ENCODE measurements at regions not wholly inside any gene's neighbourhood (a gene's known extent, or its start where the extent isn't known, plus 50 kb on each side); places are given as distances from the start of the nearest gene placed in this dataset.

- BruUV-seq (replicated peaks): no TSS peak
- Histone ChIP-seq H2BK15ac (ENCODE audit: low read depth, low read length) (no peak overlapping the region), H3K14ac (replicated peaks; ENCODE audit: low read depth, low read length) (no peak overlapping the region), H3K4me3 (ENCODE audit: insufficient read depth, low read depth, low read length) (no peak overlapping the region), H3K56ac (ENCODE audit: extremely low read depth, insufficient read depth, low read length) (no peak overlapping the region), H3K4me2 (ENCODE audit: low read depth, low read length) (no peak overlapping the region), H2AFZ (replicated peaks; ENCODE audit: low read length, poor library complexity) (no peak overlapping the region), H2BK120ac (ENCODE audit: low read depth, low read length) (no peak overlapping the region), H2BK20ac (ENCODE audit: low read depth, low read length) (no peak overlapping the region), H3K23ac (ENCODE audit: low read depth, low read length) (no peak overlapping the region), H3K36me3 (ENCODE audit: control insufficient read depth, insufficient read depth, low read length) (no peaks in the 10 kb centered on the region), H3K27me3 (ENCODE audit: control insufficient read depth, insufficient read depth, low read length) (no peaks in the 10 kb centered on the region), H4K5ac (ENCODE audit: low read depth, low read length) (no peak overlapping the region), H3K4me1 (ENCODE audit: control insufficient read depth, insufficient read depth, low read length) (no peaks in the 10 kb centered on the region), H3K18ac (ENCODE audit: low read depth, low read length) (no peak overlapping the region), H3K9me1 (ENCODE audit: insufficient read depth, low read length) (no peaks in the 10 kb centered on the region), H3K9me3 (ENCODE audit: control insufficient read depth, insufficient read depth, low read length) (peaks cover 22% of the 10 kb centered on the region), H4K20me1 (ENCODE audit: insufficient read depth, low read length) (no peaks in the 10 kb centered on the region), H3K4ac (ENCODE audit: low read depth, low read length) (no peak overlapping the region), H3K79me1 (ENCODE audit: low read depth in 1 of 2, low read length in 2 of 2) (no peaks in the 10 kb centered on the region), H3K9ac (ENCODE audit: low read depth, low read length) (no peak overlapping the region), H4K8ac (ENCODE audit: low read depth in 2 of 2, low read length in 2 of 2) (no peak overlapping the region), H2AK9ac (replicated peaks; ENCODE audit: low read depth, low read length, poor library complexity) (no peak overlapping the region), H2BK5ac (ENCODE audit: low read depth, low read length, poor library complexity, severe bottlenecking) (no peak overlapping the region), H2AK5ac (ENCODE audit: low read depth, low read length) (no peak overlapping the region), H4K91ac (ENCODE audit: insufficient read depth, low read depth, low read length) (no peak overlapping the region), H3K27ac (ENCODE audit: insufficient read depth, low read length) (no peak overlapping the region)
- ChIA-PET CTCF (no interaction called here), POLR2A (ENCODE audit: unreplicated experiment) (no interaction called here)
- intact Hi-C loops (cut with micrococcal nuclease): no loop called here
- no peak for ATAC-seq (ENCODE audit: low read depth)
- in situ Hi-C loops (cut with MboI; ENCODE audit: low sequenced_read_pairs): no loop called here
- dilution Hi-C loops (cut with HindIII; ENCODE audit: low sequenced_read_pairs, unreplicated experiment): no loop called here
- no CpG with 5 or more reads among the region's 3 CpGs for WGBS, 2 experiments (ENCODE audit: extremely low coverage in 2 of 2, insufficient read length in 1 of 2)
- no peak for DNase-seq
- TF ChIP-seq RAD21 (IDR thresholded peaks at IDR 0.05; ENCODE audit: low read length) (no peak), MAZ (IDR thresholded peaks at IDR 0.05; ENCODE audit: borderline replicate concordance, low read depth, low read length) (no peak), SMC3 (IDR thresholded peaks at IDR 0.05; ENCODE audit: low read depth, low read length) (no peak), RCOR1 (IDR thresholded peaks at IDR 0.05; ENCODE audit: insufficient replicate concordance, low read length) (no peak), ELK1 (IDR thresholded peaks at IDR 0.05; ENCODE audit: borderline replicate concordance, low read depth, low read length) (no peak), MAFK (IDR thresholded peaks at IDR 0.05; ENCODE audit: low read depth, low read length) (no peak), POLR2A (IDR thresholded peaks at IDR 0.05; ENCODE audit: low read depth, low read length) (no peak), BHLHE40 (IDR thresholded peaks at IDR 0.05; ENCODE audit: low read depth, low read length) (no peak), MXI1 (IDR thresholded peaks at IDR 0.05; ENCODE audit: borderline replicate concordance, low read depth, low read length) (no peak), CEBPB (IDR thresholded peaks at IDR 0.05; ENCODE audit: low read depth, low read length) (no peak), RFX5 (IDR thresholded peaks at IDR 0.05; ENCODE audit: low read depth, low read length) (no peak), CHD1 (IDR thresholded peaks at IDR 0.05; ENCODE audit: low read depth, low read length) (no peak)
Measured at GRCh38 chrX:716136-716535, 85.5 kb downstream of the SHOX start.
